Activated CD4-positive, alpha-beta memory T cell treated with anti-CD3 and anti-CD28 coated beads for 36 hours (primary cell): ENCODE measurements at regions not wholly inside any gene's neighbourhood (a gene's known extent, or its start where the extent isn't known, plus 50 kb on each side); places are given as distances from the start of the nearest gene placed in this dataset.

Experiments
- CTCF ChIA-PET: fragments of 350-600 bp; sonication (Branson Sonifier 250); formaldehyde crosslinking; loops from one replicate; lab custom pipeline; 2021; ENCODE audit warnings: antibody characterized with exemption, inconsistent platforms; lab: Charles Lee
- POLR2A ChIA-PET: fragments of 350-600 bp; sonication (Branson Sonifier 250); formaldehyde crosslinking; loops from one replicate; lab custom pipeline; 2021; ENCODE audit warnings: antibody characterized with exemption; lab: Charles Lee
- DNase-seq: peaks from one replicate; pipeline ENCODE4 v3.0.0-alpha.2; 2020
- H3K27ac Mint-ChIP-seq: one replicate; pipeline ENCODE4 v1.8.0; 2021; ENCODE audit warnings: mixed read lengths
- H3K27me3 Mint-ChIP-seq: one replicate; pipeline ENCODE4 v1.8.0; 2021; ENCODE audit warnings: mixed read lengths
- H3K36me3 Mint-ChIP-seq: one replicate; pipeline ENCODE4 v1.8.0; 2021; ENCODE audit warnings: mixed read lengths
- H3K4me1 Mint-ChIP-seq: one replicate; pipeline ENCODE4 v1.8.0; 2021; ENCODE audit warnings: low read depth, mixed read lengths
- H3K4me3 Mint-ChIP-seq: one replicate; pipeline ENCODE4 v1.8.0; 2021; ENCODE audit warnings: mild to moderate bottlenecking, mixed read lengths
- H3K9me3 Mint-ChIP-seq: one replicate; pipeline ENCODE4 v1.8.0; 2021; ENCODE audit warnings: mixed read lengths
- intact Hi-C: fragments of 100-400 bp; cut with micrococcal nuclease; formaldehyde crosslinking; loops from one replicate; pipeline ENCODE4 v1.15.1; 2023

- ChIA-PET POLR2A (no interaction called here), CTCF (no interaction called here)
- Mint-ChIP-seq H3K36me3 (no peaks in the 10 kb centered on the region), H3K4me1 (no peaks in the 10 kb centered on the region), H3K9me3 (peaks cover 31% of the 10 kb centered on the region), H3K27me3 (no peaks in the 10 kb centered on the region), H3K27ac (no peak overlapping the region), H3K4me3 (no peak overlapping the region)
- DNase-seq = no peak
- intact Hi-C loops = no loop called here
Measured at GRCh38 chr4:189060104-189060503, 880.6 kb upstream of the FRG1 start.

- Mint-ChIP-seq H3K4me1 (no peaks in the 10 kb centered on the region), H3K27me3 (no peaks in the 10 kb centered on the region), H3K36me3 (no peaks in the 10 kb centered on the region), H3K9me3 (peaks cover 31% of the 10 kb centered on the region), H3K4me3 (no peak overlapping the region), H3K27ac (no peak overlapping the region)
- ChIA-PET POLR2A (no interaction called here), CTCF (no interaction called here)
- intact Hi-C loops = no loop called here
- no peak for DNase-seq
Measured at GRCh38 chr4:189062047-189062820, 878.4 kb upstream of the FRG1 start.

DNA sequence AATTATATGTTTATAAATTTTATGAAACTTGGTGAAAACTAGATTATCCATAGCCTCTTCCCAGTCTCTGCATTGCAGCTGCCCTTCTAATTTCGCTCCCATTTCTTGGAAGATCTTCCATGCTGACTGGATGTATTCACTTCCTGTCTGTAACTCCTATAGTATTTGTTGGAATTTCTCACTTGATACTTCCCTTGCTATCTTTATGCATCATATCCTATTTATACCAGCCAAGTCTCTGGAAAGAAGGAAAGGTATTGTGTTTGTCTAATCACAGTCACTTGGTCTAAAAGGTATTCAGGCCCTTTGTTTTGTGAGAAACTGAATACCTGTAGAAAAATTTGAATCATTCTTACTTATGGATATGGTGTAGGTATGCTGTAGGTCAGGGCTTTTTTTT, 870.9 kb upstream of the FRG1 start:
- Mint-ChIP-seq H3K9me3 (peaks cover 9% of the 10 kb centered on the region), H3K36me3 (no peaks in the 10 kb centered on the region), H3K27ac (no peak overlapping the region), H3K4me3 (no peak overlapping the region), H3K4me1 (no peaks in the 10 kb centered on the region), H3K27me3 (no peaks in the 10 kb centered on the region)
- CTCF ChIA-PET = no interaction called here
- POLR2A ChIA-PET = no interaction called here
- no peak for DNase-seq
- intact Hi-C loops = no loop called here

DNA sequence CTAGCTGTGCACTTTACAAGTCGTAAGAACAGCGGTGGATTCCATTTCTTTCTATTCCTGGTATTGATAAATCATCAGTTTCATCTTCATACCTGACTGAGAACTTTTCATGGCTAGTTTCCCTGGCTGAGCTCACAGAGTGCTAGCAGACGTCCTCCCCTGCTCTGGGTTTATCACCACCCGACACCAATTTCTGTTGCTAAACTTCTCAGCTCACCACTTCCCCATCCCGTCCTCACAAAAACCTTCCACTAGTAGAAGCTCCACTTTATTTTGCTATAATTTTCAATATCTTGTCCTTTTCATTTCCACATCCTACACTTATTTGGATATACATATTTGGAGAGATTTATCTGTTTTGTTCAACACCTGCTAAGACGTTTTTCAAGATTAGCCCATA, 869.4 kb upstream of the FRG1 start:
- Mint-ChIP-seq H3K36me3 (no peaks in the 10 kb centered on the region), H3K4me3 (no peak overlapping the region), H3K27ac (no peak overlapping the region), H3K9me3 (peaks cover 16% of the 10 kb centered on the region), H3K4me1 (no peaks in the 10 kb centered on the region), H3K27me3 (no peaks in the 10 kb centered on the region)
- ChIA-PET CTCF (no interaction called here), POLR2A (no interaction called here)
- intact Hi-C loops = no loop called here
- DNase-seq = no peak

- H3K27ac Mint-ChIP-seq = no peak overlapping the region
- intact Hi-C loops = no loop called here
- ChIA-PET POLR2A (no interaction called here), CTCF (no interaction called here)
- no peak for DNase-seq
- H3K27me3 Mint-ChIP-seq = no peaks in the 10 kb centered on the region
- H3K4me1 Mint-ChIP-seq = no peaks in the 10 kb centered on the region
- H3K9me3 Mint-ChIP-seq = peaks cover 16% of the 10 kb centered on the region
- H3K4me3 Mint-ChIP-seq = no peak overlapping the region
- H3K36me3 Mint-ChIP-seq = no peaks in the 10 kb centered on the region
Measured at GRCh38 chr4:189073739-189074138, 866.9 kb upstream of the FRG1 start.

DNA sequence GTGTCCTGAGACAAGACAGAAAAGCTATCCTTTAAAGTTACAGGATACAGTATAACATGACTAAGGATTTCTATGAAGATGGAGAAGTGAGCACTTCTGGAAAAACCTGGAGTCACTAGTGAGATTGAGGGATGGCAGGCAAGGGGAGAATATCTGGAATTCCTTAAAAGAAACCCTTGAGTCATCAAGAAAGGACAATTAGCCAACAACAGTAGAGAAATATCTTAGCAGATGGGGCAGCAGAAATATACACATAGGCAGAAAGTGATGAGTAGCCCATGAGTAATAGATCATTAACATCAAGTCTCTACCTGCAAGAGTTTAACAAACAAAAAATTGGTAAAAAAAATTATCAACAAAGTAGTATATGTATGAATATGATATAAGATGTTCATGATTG, 858.8 kb upstream of the FRG1 start:
- intact Hi-C loops = no loop called here
- ChIA-PET CTCF (no interaction called here), POLR2A (no interaction called here)
- Mint-ChIP-seq H3K27me3 (no peaks in the 10 kb centered on the region), H3K4me1 (no peaks in the 10 kb centered on the region), H3K4me3 (no peak overlapping the region), H3K9me3 (peaks cover 14% of the 10 kb centered on the region), H3K36me3 (no peaks in the 10 kb centered on the region), H3K27ac (no peak overlapping the region)
- no peak for DNase-seq

DNA sequence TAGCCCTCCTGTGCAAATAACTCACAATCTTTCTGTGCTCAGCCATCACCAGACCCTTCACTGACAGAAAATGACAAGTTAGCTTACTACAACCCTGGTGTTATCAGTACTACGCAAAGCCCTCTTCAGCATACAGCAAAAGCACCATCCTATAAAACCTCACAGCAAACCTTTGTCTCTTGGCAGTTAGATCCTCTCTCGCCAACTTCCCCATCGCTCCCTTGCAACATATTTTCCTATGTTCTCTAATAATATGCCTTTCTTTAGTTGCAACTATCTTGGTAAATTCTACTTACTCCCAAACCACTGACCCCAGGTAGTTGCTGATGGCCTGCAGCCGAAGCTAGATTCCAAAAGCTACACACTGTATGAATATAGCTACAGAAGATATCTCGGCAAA, 856.9 kb upstream of the FRG1 start:
- Mint-ChIP-seq H3K27ac (no peak overlapping the region), H3K4me3 (no peak overlapping the region), H3K36me3 (no peaks in the 10 kb centered on the region), H3K27me3 (no peaks in the 10 kb centered on the region), H3K9me3 (peaks cover 14% of the 10 kb centered on the region), H3K4me1 (no peaks in the 10 kb centered on the region)
- no peak for DNase-seq
- CTCF ChIA-PET = no interaction called here
- intact Hi-C loops = no loop called here
- POLR2A ChIA-PET = no interaction called here

DNA sequence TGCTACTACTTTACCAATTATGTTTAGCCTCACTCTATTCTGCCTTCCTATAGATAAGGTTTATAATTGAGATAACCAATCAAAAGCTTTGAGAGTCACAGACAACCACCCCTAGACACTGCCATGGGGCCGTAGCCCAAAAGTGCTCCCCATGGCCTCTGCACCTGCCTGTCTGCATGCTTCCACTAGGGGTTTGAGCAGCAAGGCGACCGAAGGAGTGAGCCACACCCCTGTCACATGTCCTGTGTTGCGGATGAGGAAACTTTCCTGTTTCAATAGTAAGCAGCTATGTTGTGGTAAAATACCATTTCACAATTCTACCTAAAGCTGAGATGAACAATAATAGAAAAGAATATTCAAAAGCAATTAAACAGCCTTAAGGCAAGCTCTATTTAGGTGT, 856.0 kb upstream of the FRG1 start:
- Mint-ChIP-seq H3K27ac (no peak overlapping the region), H3K36me3 (no peaks in the 10 kb centered on the region), H3K9me3 (peaks cover 14% of the 10 kb centered on the region), H3K27me3 (no peaks in the 10 kb centered on the region), H3K4me1 (no peaks in the 10 kb centered on the region), H3K4me3 (no peak overlapping the region)
- intact Hi-C loops = no loop called here
- ChIA-PET CTCF (no interaction called here), POLR2A (no interaction called here)
- no peak for DNase-seq

DNA sequence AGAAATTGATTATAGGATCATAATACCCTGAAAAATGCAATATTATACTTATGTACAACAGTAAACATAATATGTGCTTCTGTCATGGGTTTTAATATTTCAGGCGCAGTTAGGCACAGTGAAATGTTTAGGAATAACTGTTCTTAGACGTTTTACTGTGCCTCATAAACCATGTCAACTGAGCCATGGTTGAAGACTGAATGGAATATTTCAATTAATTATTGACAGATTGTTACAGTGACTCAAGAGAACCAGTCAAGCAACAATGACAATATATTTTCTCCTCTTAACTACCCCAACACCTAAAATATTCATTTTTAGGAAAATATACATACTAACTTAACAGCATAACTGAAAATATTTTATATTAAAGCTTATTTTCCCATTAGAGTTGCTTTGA, 852.7 kb upstream of the FRG1 start:
- H3K36me3 Mint-ChIP-seq = no peaks in the 10 kb centered on the region
- H3K4me1 Mint-ChIP-seq = no peaks in the 10 kb centered on the region
- no peak for DNase-seq
- intact Hi-C loops = no loop called here
- POLR2A ChIA-PET = no interaction called here
- no peak overlapping the region for H3K27ac Mint-ChIP-seq
- H3K9me3 Mint-ChIP-seq = peaks cover 6% of the 10 kb centered on the region
- CTCF ChIA-PET = no interaction called here
- H3K27me3 Mint-ChIP-seq = no peaks in the 10 kb centered on the region
- no peak overlapping the region for H3K4me3 Mint-ChIP-seq

DNA sequence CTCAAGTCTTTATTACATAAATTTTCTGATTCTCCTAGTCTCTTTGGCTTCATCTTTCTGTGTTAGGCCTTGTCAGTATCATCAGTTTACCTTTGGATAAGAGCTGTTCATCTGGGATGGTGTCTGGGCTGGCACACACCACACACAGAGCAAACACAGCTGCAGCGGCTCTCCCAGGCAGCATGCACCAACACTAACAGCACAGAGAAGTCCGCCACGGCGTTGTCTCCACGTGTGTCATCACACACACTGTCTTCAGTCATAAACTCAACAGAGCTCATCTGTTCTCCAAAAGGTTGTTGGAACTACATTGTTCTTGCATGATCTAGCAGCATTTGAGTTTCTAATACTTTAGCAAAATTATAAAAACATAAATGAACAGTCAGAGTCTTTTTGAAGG, 851.9 kb upstream of the FRG1 start:
- no peak overlapping the region for H3K27ac Mint-ChIP-seq
- H3K4me1 Mint-ChIP-seq = no peaks in the 10 kb centered on the region
- H3K36me3 Mint-ChIP-seq = no peaks in the 10 kb centered on the region
- H3K4me3 Mint-ChIP-seq = no peak overlapping the region
- no peaks in the 10 kb centered on the region for H3K27me3 Mint-ChIP-seq
- DNase-seq = no peak
- intact Hi-C loops = no loop called here
- ChIA-PET CTCF (no interaction called here), POLR2A (no interaction called here)
- H3K9me3 Mint-ChIP-seq = peaks cover 6% of the 10 kb centered on the region

GRCh38 chr4:189090174-189090814, 850.4 kb upstream of the FRG1 start:
- CTCF ChIA-PET = no interaction called here
- H3K36me3 Mint-ChIP-seq = no peaks in the 10 kb centered on the region

DNA sequence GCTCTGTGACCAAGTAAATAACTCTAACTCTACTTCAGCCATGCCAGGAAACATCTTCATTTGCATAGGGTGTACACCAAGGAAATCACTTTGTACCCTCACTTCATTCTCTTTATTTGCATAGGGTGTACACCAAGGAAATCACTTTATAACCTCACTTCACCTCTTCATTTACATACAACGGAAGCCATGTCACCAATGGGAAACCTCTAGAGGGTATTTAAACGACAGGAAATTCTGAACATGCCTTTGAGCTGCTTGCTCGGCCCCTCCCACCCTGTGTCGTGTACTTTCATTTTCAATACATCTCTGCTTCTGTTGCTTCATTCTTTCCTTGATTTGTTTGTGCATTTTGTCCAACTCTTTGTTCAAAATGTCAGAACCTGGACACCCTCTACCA, 848.1 kb upstream of the FRG1 start:
- H3K36me3 Mint-ChIP-seq = no peaks in the 10 kb centered on the region

More at GRCh38 chr4:189090174-189090814, 850.4 kb upstream of the FRG1 start:
- no peaks in the 10 kb centered on the region for H3K4me1 Mint-ChIP-seq
- H3K27me3 Mint-ChIP-seq = no peaks in the 10 kb centered on the region
- intact Hi-C loops = no loop called here
- H3K27ac Mint-ChIP-seq = no peak overlapping the region
- DNase-seq = no peak
- H3K4me3 Mint-ChIP-seq = no peak overlapping the region
- POLR2A ChIA-PET = no interaction called here
- peaks cover 9% of the 10 kb centered on the region for H3K9me3 Mint-ChIP-seq

GRCh38 chr4:189096108-189096507, 844.6 kb upstream of the FRG1 start:
- no peak for DNase-seq
- POLR2A ChIA-PET = no interaction called here
- intact Hi-C loops = no loop called here
- no peak overlapping the region for H3K27ac Mint-ChIP-seq
- CTCF ChIA-PET = interaction anchor here (0.5 kb wide), 1 partner anchor 12 kb away, joined by 3 read pairs; no protein-coding TSS in a partner anchor
- peaks cover 16% of the 10 kb centered on the region for H3K9me3 Mint-ChIP-seq
- H3K4me1 Mint-ChIP-seq = no peaks in the 10 kb centered on the region
- H3K4me3 Mint-ChIP-seq = no peak overlapping the region
- H3K36me3 Mint-ChIP-seq = no peaks in the 10 kb centered on the region
- no peaks in the 10 kb centered on the region for H3K27me3 Mint-ChIP-seq

More for the DNA sequence above, 848.1 kb upstream of the FRG1 start:
- H3K4me3 Mint-ChIP-seq = no peak overlapping the region
- no peak for DNase-seq
- peaks cover 13% of the 10 kb centered on the region for H3K9me3 Mint-ChIP-seq
- H3K27ac Mint-ChIP-seq = no peak overlapping the region
- CTCF ChIA-PET = no interaction called here
- no peaks in the 10 kb centered on the region for H3K4me1 Mint-ChIP-seq
- no peaks in the 10 kb centered on the region for H3K27me3 Mint-ChIP-seq
- POLR2A ChIA-PET = no interaction called here
- intact Hi-C loops = no loop called here
